ENCODE measurements at regions not wholly inside any gene's neighbourhood (a gene's known extent, or its start where the extent isn't known, plus 50 kb on each side); places are given as distances from the start of the nearest gene placed in this dataset.

GRCh38 chr4:158007566-158007965 is 165.3 kb downstream of the GASK1B start:
- DNase-seq, result no peak

GRCh38 chr4:158006990-158007389 is 165.8 kb downstream of the GASK1B start:
- no peak for DNase-seq

DNA sequence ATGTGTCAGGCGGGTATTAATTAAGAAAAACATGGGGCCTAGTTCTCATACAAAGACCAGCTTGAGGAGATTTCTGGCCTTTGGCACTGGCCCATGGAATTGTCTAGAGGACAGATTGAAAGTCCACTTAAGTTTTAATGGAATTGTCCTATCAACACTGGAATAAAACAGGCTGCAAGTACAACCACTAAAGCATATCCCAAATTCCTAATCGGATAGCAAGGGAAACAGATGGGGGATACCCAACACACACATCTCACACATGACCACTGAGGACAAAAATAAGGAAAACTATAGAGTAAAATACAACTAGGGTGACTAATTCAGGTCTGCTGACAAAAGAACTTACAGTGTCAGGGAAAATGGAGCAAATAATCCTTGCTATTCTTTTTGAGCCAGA is 167.8 kb downstream of the GASK1B start:
- DNase-seq, result no peak

DNA sequence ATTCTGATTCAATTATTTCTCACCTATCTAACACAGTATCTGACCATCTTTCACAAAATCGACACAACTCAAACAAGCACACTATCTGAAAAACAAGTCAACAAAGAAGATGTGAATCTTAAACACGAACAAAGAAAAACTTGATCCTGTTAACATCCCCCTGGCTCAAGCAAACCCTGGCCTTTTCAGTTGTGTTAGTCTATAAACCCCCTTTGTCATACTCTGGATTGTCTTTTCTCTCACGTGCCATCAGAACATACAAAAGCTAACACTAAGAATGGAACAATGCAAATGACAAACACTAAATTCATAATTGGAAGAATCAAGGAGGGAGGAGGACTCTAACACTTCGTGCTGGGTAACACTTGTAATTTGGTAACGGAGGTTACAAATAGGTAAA is 168.7 kb downstream of the GASK1B start:
- no peak for DNase-seq

DNA sequence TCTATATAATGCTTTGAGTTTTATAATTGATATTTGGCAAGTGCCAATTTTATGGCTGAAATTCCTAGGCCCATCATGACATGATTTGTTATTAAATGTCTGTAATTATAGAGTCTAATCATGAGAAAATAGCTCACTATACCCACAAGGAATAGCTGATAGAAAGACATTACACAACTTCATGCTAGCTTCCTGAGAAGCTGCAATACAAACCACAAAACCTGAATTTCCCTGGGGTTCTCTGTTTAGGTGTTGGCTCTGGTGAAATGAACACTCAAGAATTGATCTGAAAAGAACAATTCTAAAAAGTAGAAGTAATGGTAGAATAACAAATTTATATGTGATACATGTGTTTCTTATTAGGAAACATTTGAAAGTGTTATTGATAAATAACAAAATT is 169.6 kb downstream of the GASK1B start:
- no peak for DNase-seq

DNA sequence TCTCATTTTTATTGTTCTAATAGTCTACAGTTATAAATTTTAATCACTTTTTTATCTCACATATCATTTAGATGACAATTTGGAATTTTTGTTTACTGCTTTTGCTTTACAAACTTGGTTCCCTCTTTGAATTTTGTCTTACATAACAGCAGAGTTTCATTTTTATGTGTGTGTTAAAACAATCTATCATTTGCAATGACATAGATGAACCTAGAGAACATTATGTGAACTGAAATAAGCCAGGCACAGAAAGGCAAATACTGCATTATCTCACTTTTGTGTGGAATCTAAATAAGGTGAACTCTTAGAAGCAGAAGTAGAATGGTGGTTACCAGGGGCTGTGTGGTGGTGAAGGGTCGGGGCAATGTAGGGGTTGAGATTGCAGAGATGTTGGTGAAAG is 170.7 kb downstream of the GASK1B start:
- no peak for DNase-seq

GRCh38 chr4:158001756-158002155 is 171.1 kb downstream of the GASK1B start:
- DNase-seq, result no peak

DNA sequence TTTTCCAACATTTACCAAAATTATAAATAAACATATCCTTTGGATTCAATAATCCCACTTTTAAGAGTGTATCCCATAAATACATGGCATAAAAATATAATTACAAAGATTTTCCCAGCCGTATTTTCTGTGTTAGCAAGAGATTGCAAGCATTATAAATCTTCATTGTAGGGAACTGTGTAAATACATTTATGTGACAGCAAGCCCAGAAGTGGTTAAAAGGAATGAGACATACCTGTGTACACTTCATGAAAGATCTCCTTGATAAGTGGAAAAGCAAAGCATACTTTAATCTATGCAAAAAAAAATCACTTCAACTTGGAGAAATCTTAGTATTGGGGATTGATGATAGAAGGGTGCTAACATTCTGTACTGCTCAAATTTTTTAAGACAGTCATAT is 173.1 kb downstream of the GASK1B start:
- no peak for DNase-seq

GRCh38 chr4:157997296-157997695 is 175.5 kb downstream of the GASK1B start:
- no peak for DNase-seq

- DNase-seq, result no peak
These were observed 176.5 kb downstream of the GASK1B start for GRCh38 chr4:157996061-157997028.

- no peak for DNase-seq
These were observed 178.0 kb downstream of the GASK1B start for GRCh38 chr4:157994863-157995262.

DNA sequence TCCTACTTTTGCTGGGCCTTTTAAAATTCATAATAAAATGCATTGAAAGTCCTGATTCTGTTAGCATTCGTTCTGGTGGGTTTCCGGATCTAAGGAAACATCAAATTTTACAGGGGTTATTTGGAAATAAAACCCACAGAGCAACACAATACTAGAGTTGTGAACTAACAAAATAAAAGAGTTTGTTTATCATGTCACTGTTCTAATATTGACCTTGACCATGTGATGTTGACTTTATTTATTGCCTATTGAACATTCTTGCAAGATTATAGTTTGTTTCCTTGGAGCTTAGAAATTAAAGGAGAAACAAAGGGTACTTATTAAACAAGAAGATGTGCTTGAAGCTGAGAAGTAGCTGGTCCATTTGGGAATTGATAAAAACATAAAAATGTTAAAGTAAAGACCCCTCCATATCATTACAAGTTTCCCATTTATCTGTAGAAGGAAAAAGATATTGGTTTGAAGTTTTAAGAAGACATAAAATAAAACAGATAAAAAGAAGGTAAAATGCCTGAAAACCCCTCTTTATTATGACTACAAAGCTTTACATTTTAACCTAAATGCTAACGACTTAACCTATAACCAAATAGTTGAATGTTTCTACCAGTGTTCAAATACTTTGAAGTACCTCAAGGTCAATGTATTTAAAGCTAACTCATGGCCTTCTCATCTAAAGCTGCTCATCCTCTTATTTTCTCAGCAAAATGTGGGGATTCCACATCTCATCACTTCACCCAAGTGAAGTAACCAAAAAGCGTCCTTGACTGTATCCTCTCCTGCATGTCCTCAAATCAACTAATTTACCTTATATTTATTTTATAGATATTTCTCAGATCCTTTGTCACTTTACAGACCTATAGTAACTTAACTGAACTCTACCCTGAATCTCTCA is 179.6 kb downstream of the GASK1B start:
- no peak for DNase-seq

GRCh38 chr4:157992038-157992705 is 180.7 kb downstream of the GASK1B start:
- peak in 2 of 5 donors; percentile 8 to 13 for DNase-seq

DNA sequence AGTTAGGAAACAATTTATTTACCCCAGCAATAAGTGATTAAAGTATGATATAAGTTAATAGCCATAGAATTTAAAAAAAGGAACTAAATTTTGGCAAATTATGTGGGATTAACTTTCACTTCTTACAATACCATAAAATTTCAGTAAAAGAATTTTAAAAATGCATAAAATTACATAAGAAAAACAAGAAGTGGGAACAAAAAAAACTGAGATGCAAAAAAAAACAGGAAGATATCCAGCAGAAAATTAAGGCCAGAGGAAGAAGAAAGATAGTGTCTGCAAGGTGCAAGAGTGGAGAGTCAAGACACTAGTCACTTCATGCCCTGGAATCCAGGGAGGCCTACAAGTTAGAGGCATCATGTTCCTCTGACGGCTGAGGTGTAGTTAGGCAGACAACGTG is 184.2 kb downstream of the GASK1B start:
- DNase-seq, result no peak

- DNase-seq, result no peak
These were observed 188.4 kb downstream of the GASK1B start for GRCh38 chr4:157984285-157984911.

- no peak for DNase-seq
These were observed 189.5 kb downstream of the GASK1B start for GRCh38 chr4:157983300-157983699.

DNA sequence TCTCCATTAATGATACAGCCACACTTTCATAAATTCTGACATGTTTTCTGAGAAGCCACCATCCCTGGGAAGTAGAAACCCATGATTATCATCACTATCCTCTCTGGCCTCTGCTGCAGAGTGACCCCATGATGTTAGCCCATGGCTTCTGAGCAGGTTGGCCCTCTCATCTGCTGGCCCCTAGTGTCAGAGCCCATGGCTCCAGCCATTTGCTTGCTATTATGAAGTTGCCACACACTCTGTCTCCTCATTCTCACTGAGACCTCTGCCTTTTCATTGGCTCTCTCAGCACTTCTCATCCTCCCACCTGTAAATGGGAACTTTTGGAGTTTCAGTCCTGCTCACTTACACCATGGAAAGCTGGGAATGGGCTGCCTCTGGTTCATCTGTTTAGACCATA is 192.7 kb downstream of the GASK1B start:
- DNase-seq, result no peak

GRCh38 chr4:157978680-157979361 is 194.0 kb downstream of the GASK1B start:
- DNase-seq, result peak in 1 of 5 donors; percentile 17

DNA sequence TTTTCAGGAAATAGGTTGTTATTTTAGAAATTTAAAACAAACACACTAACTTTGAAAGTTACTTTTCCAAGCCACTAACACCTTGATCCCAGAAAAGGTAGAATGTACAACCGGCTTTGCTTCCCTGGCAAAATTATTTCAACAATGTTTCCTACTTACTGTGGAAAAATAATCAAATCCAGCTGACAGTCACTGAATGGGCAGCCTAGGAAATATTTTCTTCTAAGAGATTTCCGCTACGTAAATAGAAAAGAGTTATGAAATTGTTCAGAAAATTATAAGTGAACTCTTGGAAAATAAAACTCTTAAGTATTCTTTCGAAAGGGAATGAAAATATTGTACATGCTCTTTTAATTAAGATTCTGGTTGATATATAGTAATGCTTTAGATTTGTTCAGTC is 195.7 kb downstream of the GASK1B start:
- DNase-seq, result no peak

DNA sequence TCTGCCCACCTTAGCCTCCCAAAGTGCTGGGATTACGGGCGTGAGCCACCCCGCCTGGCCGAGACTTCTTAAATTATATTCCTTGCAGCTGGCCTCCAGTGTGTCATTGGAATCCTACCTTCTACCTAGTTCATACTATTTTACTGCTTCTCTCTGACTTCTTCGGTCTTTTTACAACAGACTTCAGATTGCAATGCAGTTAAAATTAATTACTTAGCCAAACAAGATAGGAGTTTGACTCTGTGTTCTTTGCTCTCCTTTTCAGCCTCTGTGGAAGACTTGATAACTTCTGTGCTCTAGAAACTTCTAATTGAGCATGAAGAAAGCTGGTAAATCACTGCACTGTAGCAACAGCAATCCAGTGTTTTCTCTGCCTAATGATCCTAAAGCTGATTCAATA is 199.5 kb downstream of the GASK1B start:
- DNase-seq, result no peak

DNA sequence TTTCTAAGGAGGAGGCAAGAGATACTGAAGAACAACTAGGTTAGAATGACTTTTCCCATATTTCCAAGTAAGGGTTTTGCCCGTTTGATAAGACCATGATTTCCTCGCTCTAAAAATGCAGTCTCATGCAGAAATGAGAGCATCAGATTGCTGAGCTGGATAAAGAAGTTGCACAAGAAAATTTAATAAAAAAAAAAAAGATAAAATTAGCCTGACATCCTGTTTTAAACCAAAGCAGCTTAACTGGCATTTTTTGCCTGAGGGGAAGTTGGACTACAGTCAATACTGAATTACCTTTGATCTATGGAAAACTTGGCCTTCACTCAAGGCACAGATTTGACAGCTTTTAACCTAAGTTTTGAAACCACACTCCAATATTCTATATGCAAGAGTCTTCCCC is 208.4 kb downstream of the GASK1B start:
- DNase-seq, result no peak
